HG02642 (cell line): ENCODE measurements at regions not wholly inside any gene's neighbourhood (a gene's known extent, or its start where the extent isn't known, plus 50 kb on each side); places are given as distances from the start of the nearest gene placed in this dataset.

Source experiments
- ATAC-seq: cut with Tn5 transposase; IDR thresholded peaks from one replicate; pipeline ENCODE4 v1.9.1; 2021; ENCODE audit warnings: mild to moderate bottlenecking; ENCODE audit not compliant: unreplicated experiment, poor library complexity

DNA sequence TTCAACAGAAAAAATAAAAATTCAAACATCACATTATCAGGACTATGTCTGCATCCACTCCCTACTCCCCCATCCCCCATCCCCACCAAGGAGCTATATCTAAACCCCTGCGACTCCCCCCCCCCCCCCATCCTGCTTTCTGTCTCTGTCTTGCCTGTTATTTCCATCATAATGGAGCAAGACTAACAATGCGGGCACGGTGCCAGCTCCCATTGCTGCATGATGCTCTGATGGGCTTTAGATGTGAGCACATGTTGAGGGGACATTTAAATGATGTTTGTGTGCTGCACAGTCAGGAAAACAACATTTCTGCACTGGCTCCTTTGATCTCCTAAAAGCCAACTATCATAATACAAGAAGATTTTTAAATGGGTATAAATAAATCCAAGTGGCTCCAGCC lies 644.2 kb upstream of the SETBP1 start:
- ATAC-seq: no peak

DNA sequence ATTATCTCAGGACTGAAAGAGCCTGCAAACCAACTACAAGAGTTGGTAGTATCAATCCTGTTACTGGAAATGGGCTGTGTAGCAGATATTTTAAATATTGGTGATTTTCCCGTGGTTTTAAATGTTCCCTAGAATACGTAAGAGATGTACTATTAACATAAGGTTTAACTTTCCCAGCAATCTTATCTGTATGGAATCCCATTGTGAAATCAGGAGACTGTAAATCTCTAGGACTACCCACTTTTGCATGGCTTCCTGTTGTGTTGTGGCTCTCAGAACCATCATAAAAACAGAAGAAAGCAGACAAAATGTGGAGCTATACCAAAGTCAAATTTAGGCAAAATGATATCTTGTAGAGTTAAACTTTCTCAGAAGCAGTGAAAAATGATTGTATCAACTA lies 641.5 kb upstream of the SETBP1 start:
- ATAC-seq: no peak

DNA sequence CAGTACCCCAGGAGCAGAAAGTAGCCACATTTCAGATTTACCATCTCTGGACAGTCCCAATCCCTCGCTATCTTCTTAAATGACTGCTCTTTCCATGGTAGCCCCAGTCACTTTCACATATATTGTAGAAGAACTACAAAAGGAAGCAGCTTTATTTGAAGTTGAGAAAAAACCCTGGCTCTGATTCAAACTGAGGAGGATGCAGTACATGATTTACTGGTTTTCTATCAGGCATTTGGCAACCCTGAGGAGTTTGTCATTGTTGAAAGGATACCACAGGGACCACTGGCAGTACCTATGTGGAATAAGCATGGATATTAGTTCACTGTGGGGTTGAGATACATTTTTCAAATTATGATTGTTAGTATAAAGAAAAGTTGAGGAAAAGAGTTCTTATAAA lies 640.9 kb upstream of the SETBP1 start:
- no peak for ATAC-seq

DNA sequence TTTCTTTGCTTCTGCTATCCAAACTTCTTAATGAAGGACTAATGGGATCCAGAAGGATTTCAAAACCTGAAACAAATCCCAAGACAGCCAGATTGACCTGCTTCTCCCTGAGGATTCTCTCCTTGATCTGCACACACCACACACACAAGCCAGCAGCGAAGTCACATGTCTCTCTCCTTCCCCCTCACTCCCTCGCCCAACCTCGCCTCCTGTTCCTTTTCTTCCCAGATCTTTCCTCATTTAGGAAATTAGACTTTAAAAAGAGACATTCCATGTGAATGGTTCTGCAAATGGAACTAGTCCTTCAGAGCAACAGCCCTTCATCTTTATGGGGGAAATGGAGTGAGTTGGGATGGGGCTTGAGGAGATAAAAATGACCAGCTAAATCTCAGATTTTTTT lies 639.1 kb upstream of the SETBP1 start:
- ATAC-seq: no peak

DNA sequence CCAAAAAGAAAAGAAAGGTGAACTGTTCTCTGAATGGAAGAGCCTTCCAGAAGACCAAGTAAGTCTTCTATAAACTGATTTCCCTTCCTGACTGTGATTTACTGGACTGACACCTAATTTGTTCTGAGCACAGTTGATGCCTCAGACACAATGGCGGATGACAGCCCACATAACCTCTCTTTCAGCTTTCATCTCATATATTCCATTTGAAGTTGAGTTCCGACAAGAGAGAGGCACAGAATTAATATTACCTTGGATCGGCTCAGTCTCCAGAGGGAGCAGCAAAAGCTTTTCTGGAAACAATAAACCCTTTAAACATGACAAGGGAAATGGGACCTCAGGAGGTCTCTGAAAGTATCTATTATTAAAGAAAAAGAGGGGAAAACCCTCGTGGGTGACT lies 638.7 kb upstream of the SETBP1 start:
- ATAC-seq: no peak

DNA sequence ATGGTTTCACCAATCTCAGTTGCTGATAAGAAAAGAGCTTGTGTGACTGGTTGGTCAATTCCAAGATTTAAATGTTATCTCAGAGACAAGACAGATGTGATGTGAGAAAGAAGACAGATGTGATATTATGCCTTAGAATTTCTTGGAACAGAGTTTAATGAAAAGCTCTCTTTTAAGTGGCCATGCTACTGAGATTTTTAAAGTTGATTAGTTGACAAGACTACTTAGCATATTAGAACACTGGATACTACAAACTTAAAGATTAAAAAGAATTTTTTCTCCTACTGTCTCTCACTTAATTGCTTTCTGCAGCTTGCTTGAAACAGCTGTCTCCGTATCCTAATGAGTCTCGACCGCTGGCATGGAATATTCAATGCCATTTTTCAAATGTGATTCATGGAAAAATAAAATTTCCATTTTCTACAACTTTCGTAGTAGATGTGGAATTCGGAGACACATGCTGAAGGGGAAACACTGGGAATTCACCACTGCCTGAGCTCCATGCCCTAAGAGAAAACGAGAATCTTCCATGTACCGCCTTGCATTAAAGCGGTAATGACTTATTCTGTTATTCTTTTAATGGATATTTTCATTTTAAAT lies 634.2 kb upstream of the SETBP1 start:
- no peak for ATAC-seq

DNA sequence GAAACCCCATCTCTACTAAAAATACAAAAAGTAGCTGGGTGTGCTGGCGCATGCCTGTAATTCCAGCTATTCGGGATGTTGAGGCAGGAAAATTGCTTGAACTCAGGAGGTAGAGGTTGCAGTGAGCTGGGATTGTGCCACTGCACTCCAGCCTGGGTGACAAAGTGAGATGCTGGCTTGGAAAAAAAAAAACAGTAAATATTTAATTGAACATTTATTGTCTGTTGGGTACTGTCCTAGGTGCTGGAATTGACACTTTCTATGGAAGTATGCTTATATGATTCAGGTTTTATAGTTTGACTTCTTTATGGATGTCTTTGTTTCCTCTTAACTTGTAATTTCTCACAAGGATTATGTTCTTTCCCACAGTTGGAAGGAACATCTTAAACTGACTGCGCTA lies 633.1 kb upstream of the SETBP1 start:
- ATAC-seq: no peak

DNA sequence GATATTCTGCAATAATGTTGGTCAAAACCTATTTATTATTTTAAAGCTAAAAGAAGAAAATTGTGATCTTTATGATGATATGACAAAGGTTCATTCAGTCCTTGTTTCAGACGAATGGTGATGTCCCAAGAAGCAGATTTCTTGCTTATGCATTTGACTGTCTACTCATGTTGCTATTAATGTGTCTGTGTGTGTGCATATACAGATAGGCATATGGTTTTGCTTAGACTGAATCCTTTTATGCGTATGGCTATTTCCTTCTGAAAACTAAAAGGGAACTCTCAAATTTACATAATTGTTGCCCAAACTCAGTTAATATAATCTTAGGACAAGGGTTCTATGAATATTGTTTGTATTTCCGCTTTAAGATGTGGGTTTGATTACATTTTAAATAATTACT lies 632.3 kb upstream of the SETBP1 start:
- ATAC-seq: no peak

DNA sequence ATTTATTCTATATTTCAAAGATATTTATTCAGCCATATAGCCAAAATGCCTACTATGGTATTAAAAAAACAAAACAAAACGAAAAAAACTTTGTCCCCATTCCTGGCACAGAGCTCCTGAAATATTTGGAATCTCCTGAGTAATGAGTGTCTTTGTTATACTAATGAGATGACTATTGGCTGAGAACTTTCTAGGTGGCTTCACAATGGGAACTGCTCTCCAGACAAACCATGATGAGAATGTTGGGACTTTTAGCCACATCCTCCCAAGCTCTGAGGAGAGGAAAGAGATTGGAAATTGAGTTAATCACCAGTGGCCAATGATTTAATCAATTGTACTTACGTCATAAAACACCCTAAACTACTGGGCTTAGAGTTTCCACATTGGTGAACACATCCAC lies 631.8 kb upstream of the SETBP1 start:
- ATAC-seq: no peak

DNA sequence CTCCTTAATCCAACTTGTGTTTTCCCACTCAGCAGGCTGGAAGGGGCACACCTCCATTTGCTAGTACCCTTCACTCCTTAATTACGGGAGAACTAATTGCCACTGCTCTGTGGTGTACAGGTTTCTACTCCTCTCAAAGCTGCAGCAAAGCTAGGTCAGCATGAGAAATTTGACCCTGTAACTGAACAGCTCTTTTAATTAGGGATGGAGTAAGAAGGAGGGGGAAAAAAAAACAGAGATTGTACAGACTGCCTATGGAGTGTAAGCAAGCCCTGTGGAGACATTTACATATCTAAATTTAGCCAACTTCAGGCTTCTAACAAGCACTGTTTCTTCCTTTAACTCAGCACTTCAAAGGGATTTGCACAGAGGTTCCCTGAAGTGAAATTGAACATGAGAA lies 629.7 kb upstream of the SETBP1 start:
- ATAC-seq: no peak

DNA sequence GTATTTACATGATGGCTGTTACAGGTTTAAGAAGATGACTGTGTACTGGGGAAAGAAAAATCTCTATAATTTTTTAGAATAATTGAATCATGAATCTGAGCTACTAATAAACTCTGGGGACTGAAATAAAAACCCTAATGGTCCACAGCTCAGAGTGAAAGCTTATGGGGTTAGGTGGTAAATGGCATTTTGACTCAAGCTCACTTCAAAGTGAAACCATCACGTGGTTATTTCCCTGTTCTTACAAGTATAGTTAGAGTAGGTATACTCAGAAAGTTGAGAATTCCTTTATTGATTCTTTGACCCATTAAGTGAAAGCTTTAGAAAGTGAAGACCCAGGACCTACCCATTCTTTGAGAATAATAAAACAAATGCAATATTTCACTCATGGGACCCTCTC lies 626.2 kb upstream of the SETBP1 start:
- ATAC-seq: no peak

DNA sequence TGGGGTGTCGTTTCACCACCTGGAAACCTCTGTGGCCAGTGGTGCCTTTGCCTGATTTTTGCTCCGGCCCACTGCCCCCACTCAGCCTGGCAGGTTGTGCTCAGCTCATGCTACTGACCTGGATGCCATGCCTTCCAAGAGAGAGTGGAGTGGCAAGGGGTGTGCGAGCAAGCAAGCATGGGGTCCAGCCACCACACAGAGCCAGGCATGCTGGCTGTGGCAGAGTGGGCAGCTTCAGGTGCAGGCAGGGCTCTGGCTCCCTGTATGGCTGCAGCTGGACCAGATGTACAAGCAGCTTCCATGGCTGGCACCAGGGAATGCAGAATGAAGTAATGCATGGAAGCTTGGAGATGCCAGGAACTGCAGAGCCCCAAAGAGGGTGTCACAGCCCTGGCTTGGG lies 620.5 kb upstream of the SETBP1 start:
- ATAC-seq: no peak

DNA sequence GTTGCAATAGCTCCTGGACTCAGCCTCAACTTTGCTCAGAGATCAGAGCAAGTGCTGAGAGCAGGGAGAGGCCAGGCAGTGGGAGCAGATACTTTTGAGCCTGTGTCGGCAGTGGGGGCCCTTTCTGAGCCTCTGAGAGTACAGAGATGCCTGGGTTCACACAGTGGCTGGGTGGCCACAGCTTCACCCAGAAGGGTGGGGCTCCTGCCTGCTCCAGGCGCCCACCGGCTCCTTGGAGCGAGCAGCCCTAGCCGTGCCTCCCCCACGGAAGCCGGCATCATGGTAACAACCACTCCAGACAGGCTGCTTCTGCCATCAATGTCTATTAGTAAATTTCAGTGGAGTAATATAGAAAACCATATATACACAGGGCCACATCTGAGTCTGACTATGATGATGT lies 619.2 kb upstream of the SETBP1 start:
- no peak for ATAC-seq

DNA sequence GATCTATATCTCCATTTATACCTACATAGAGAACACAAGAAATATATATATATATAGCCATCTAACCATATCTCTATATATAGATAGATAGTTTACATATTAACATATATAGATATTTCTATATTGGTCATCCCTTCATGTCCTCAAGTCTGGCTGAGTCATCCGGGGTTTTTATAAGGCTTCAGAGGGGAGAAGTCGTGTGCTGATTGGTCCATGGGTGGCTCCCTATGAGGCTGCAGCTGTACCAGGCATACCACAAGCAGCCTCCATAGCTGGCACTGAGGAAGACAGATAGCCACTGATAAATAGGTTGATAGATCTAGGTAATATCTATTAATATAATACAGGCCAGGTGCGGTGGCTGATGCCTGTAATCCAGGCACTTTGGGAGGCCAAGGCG lies 618.3 kb upstream of the SETBP1 start:
- ATAC-seq: no peak

DNA sequence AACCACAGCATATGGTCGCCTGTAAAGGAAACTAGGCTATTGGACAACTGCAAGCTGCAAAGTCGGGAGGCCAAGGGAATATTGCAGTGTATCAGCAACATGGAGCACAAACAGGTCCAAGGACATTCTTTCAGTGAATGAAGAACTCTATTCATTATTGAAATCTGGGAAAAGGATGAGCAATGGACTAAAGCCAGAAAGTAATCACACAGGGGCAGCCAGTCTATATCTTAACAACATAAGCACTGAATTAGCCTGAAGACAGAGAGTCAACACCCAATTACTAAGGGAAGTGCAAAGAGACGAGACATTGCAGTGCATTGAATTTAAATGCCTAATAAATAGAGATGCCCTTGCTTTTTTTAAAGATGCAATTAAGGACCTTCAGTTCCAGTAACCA lies 615.5 kb upstream of the SETBP1 start:
- ATAC-seq: no peak

DNA sequence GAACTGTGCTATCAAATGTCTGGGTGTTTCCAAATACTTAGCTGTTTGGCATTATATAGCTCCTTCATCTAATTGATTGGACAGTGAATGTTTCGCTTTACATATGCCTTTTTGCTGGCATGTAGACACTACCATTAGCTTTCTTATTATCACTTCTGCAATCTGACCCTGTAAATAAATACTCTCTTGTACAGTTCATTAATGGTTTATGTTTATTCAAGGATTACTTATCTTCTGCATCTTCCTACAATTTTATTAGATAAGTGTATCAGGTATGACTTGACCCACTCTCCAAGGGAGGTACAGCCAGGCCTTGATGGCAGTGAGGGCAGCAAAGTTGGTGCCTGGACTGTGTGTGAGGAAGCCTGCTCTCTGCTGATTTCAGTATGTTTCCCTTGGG lies 614.1 kb upstream of the SETBP1 start:
- ATAC-seq: no peak

DNA sequence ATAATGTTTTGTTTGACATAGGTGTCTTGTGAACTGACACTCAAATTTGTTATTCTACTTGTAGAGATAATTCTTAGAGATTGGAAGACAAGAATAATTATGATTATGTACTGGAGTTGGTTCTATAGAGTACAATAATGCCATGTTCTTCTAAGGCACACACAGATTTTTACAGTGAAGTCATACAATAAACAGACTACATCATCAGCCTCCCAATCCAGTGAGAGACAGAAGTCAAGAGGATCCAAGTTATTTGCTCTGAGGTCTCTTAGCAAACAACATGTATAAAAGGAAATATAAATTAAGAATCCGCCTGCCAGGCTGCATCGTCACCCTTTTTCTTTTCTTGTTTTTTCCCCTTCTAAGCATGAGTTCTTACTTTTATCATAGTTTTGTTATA lies 613.5 kb upstream of the SETBP1 start:
- ATAC-seq: no peak

DNA sequence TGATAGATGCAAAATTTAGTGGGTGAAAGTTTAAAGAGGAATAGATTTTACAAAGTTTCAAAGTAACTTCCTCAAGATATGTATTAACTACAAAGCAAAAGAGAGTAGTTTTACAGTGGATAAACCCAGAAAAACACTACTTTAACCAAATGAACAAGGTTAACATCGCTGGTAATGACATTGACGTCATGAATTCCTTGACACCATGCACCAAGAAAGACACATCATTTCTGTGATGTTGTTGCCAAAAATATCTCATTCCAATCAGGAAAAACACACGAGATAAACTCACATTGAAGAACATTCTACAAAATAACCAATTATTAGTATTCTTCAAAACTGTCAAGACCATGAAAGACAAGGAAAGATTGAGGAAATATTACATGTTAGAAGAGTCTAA lies 605.6 kb upstream of the SETBP1 start:
- no peak for ATAC-seq

DNA sequence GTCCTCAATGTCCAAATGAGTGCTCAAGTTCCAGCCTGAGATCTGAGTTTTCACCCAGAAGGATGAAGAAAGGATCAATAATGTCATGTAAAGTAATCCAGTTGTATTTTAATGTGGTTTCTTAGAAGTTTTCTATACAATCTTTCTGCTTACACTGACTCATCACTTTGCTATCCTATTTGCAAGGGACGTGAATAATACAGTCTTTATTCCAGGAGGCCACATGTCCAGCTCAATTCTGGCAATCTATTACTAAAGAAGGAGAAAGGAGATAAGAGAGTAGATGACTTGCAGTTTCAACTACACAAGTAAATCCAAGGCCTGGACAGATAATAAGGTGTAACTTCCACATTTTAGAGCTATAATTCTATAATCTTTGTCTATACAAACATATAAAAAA lies 601.1 kb upstream of the SETBP1 start:
- no peak for ATAC-seq

DNA sequence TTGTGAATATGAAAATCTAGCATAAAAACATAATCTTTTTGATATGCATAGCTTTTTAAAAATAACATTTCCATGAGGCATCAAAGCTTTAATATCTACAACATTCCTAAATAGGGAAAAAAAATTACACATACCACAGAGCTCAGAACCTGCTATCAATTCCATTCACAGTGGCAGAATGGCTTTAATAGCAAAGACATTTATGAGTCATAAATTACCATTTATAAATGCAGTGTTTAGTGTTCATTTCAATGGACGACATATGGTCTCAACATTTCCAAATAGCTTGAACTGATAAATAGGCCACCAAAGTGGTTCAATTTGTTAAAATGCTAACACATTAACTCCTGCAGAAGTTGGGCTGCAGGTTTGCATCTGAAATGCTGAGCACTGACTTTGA lies 600.6 kb upstream of the SETBP1 start:
- no peak for ATAC-seq

DNA sequence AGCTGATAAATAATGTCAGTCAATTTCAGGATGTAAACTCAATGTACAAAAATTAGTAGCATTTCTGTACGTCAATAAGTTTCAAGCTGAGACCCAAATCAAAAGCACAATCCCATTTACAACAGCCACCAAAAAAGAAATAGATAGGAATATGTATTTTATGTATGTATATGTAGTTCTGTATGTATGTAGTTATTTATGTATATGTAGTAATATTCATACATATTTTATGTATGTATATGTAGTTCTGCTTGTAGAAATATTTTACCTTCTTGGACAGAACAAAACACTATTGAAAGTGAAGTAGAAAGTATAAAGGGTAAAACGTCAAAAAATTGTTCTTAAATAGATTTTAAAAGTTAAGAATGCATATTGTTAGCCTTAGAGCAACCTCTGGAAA lies 591.0 kb upstream of the SETBP1 start:
- no peak for ATAC-seq

DNA sequence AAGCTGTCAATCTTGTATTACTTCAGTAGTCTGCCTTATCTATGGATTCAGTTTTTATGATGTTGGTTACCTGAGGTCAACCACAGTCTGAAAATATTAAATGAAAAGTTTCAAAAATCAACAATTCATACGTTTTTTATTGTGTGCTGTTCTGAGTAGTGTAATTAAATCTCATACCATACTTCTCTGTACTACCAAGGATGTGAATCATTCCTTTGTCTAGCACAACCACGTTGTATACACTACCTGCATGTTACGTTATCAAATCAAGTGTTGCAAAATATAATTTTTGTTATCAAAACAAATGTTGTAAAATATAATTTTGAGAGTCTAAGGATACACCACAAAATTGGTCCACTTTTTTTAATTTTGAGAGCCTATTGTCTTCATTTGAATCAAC lies 590.2 kb upstream of the SETBP1 start:
- no peak for ATAC-seq

DNA sequence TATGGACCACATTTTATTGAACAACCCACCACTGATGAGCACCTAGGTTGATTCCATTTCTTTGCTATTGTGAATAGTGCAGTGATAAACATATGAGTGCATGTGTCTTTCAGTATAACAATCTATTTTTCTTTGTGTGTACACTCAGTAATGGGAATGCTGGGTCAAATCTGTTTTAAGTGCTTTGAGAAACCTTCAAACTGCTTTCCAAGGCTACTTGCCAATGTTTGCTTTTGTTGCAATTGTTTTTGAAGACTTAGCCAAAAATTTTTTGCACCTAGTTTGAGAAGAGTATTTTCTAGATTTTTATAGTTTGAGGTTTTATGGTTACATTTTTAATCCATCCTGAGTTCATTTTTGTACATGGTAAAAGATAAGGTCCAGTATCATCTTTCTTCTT lies 587.4 kb upstream of the SETBP1 start:
- no peak for ATAC-seq
